Activated T-helper 1 cell treated with anti-CD3 and anti-CD28 coated beads, Interleukin-12 subunit alpha, Interleukin-12 subunit beta, Interleukin-2, Interleukin-4 antibody, amounts not matched to agents 30 ng/mL and 10 ng/mL and 1 ng/mL, durations not matched to agents 14 hours and 24 hours and 36 hours (primary cell): ENCODE measurements at regions not wholly inside any gene's neighbourhood (a gene's known extent, or its start where the extent isn't known, plus 50 kb on each side); places are given as distances from the start of the nearest gene placed in this dataset.

Experiments used
- DNase-seq: peaks from one replicate; pipeline ENCODE4 v3.0.0; 2021; ENCODE audit warnings: low spot score
- H3K27ac Mint-ChIP-seq: one replicate; pipeline ENCODE4 v1.8.0; 2021; ENCODE audit warnings: mild to moderate bottlenecking, mixed read lengths
- H3K27me3 Mint-ChIP-seq: one replicate; pipeline ENCODE4 v1.8.0; 2022; ENCODE audit warnings: mild to moderate bottlenecking, moderate library complexity, mixed read lengths; ENCODE audit not compliant: insufficient read depth
- H3K36me3 Mint-ChIP-seq: one replicate; pipeline ENCODE4 v1.8.0; 2021; ENCODE audit warnings: low read depth, mixed read lengths
- H3K4me1 Mint-ChIP-seq: one replicate; pipeline ENCODE4 v1.8.0; 2021; ENCODE audit warnings: low read depth, mixed read lengths
- H3K4me3 Mint-ChIP-seq: one replicate; pipeline ENCODE4 v1.8.0; 2021; ENCODE audit warnings: mild to moderate bottlenecking, moderate library complexity, mixed read lengths
- H3K9me3 Mint-ChIP-seq: one replicate; pipeline ENCODE4 v1.8.0; 2021; ENCODE audit warnings: mixed read lengths
- intact Hi-C: fragments of 100-400 bp; cut with micrococcal nuclease; formaldehyde crosslinking; loops from one replicate; pipeline ENCODE4 v1.15.1; 2024

- Mint-ChIP-seq H3K9me3 (no peaks in the 10 kb centered on the region), H3K27me3 (peaks cover 7% of the 10 kb centered on the region), H3K27ac (no peak overlapping the region), H3K4me1 (no peaks in the 10 kb centered on the region), H3K36me3 (no peaks in the 10 kb centered on the region), H3K4me3 (no peak overlapping the region)
- DNase-seq: no peak
- intact Hi-C loops: no loop called here
Measured at GRCh38 chr10:113323985-113324384, 228.9 kb upstream of the HABP2 start.

GRCh38 chr10:113326160-113327111, 226.4 kb upstream of the HABP2 start:
- Mint-ChIP-seq H3K27ac (no peak overlapping the region), H3K4me1 (no peaks in the 10 kb centered on the region), H3K4me3 (no peak overlapping the region), H3K27me3 (peaks cover 9% of the 10 kb centered on the region), H3K36me3 (no peaks in the 10 kb centered on the region), H3K9me3 (no peaks in the 10 kb centered on the region)
- no peak for DNase-seq
- intact Hi-C loops: no loop called here

GRCh38 chr10:113329121-113329596, 223.7 kb upstream of the HABP2 start:
- Mint-ChIP-seq H3K9me3 (no peaks in the 10 kb centered on the region), H3K4me3 (no peak overlapping the region), H3K27ac (no peak overlapping the region), H3K27me3 (peaks cover 9% of the 10 kb centered on the region), H3K4me1 (no peaks in the 10 kb centered on the region), H3K36me3 (no peaks in the 10 kb centered on the region)
- no peak for DNase-seq
- intact Hi-C loops: no loop called here

GRCh38 chr10:113331961-113332360, 220.9 kb upstream of the HABP2 start:
- intact Hi-C loops: no loop called here
- no peak for DNase-seq
- Mint-ChIP-seq H3K27me3 (peaks cover 4% of the 10 kb centered on the region), H3K9me3 (no peaks in the 10 kb centered on the region), H3K36me3 (no peaks in the 10 kb centered on the region), H3K4me1 (no peaks in the 10 kb centered on the region), H3K27ac (no peak overlapping the region), H3K4me3 (no peak overlapping the region)

- Mint-ChIP-seq H3K4me1 (no peaks in the 10 kb centered on the region), H3K27ac (no peak overlapping the region), H3K36me3 (no peaks in the 10 kb centered on the region), H3K9me3 (no peaks in the 10 kb centered on the region), H3K27me3 (peaks cover 5% of the 10 kb centered on the region), H3K4me3 (no peak overlapping the region)
- intact Hi-C loops: no loop called here
- no peak for DNase-seq
Measured at GRCh38 chr10:113333313-113333712, 219.5 kb upstream of the HABP2 start.

GRCh38 chr10:113335592-113335991, 217.3 kb upstream of the HABP2 start:
- Mint-ChIP-seq H3K4me3 (no peak overlapping the region), H3K27me3 (peaks cover 3% of the 10 kb centered on the region), H3K4me1 (no peaks in the 10 kb centered on the region), H3K27ac (no peak overlapping the region), H3K36me3 (no peaks in the 10 kb centered on the region), H3K9me3 (no peaks in the 10 kb centered on the region)
- no peak for DNase-seq
- intact Hi-C loops: no loop called here

- intact Hi-C loops: no loop called here
Measured at GRCh38 chr10:113336549-113337130, 216.2 kb upstream of the HABP2 start.

GRCh38 chr10:113337142-113337541, 215.7 kb upstream of the HABP2 start:
- intact Hi-C loops: no loop called here
- no peaks in the 10 kb centered on the region for H3K36me3 Mint-ChIP-seq
- no peaks in the 10 kb centered on the region for H3K4me1 Mint-ChIP-seq
- H3K27me3 Mint-ChIP-seq: peaks cover 3% of the 10 kb centered on the region
- no peak overlapping the region for H3K4me3 Mint-ChIP-seq
- DNase-seq: no peak
- H3K27ac Mint-ChIP-seq: no peak overlapping the region
- H3K9me3 Mint-ChIP-seq: no peaks in the 10 kb centered on the region

More at GRCh38 chr10:113336549-113337130, 216.2 kb upstream of the HABP2 start:
- no peak for DNase-seq
- Mint-ChIP-seq H3K9me3 (no peaks in the 10 kb centered on the region), H3K36me3 (no peaks in the 10 kb centered on the region), H3K27ac (no peak overlapping the region), H3K4me1 (no peaks in the 10 kb centered on the region), H3K27me3 (peaks cover 3% of the 10 kb centered on the region), H3K4me3 (no peak overlapping the region)

GRCh38 chr10:113339121-113339520, 213.7 kb upstream of the HABP2 start:
- no peaks in the 10 kb centered on the region for H3K9me3 Mint-ChIP-seq
- H3K27ac Mint-ChIP-seq: no peak overlapping the region
- no peaks in the 10 kb centered on the region for H3K4me1 Mint-ChIP-seq
- no peaks in the 10 kb centered on the region for H3K36me3 Mint-ChIP-seq
- H3K4me3 Mint-ChIP-seq: no peak overlapping the region
- DNase-seq: no peak
- intact Hi-C loops: no loop called here
- H3K27me3 Mint-ChIP-seq: peaks cover 2% of the 10 kb centered on the region

- DNase-seq: no peak
- Mint-ChIP-seq H3K27me3 (peaks cover 2% of the 10 kb centered on the region), H3K4me3 (no peak overlapping the region), H3K27ac (no peak overlapping the region), H3K36me3 (no peaks in the 10 kb centered on the region), H3K4me1 (no peaks in the 10 kb centered on the region), H3K9me3 (no peaks in the 10 kb centered on the region)
- intact Hi-C loops: no loop called here
Measured at GRCh38 chr10:113340282-113340681, 212.6 kb upstream of the HABP2 start.

- no peak overlapping the region for H3K27ac Mint-ChIP-seq
- H3K9me3 Mint-ChIP-seq: no peaks in the 10 kb centered on the region
- no peak overlapping the region for H3K4me3 Mint-ChIP-seq
- no peaks in the 10 kb centered on the region for H3K36me3 Mint-ChIP-seq
- DNase-seq: no peak
- intact Hi-C loops: no loop called here
- H3K27me3 Mint-ChIP-seq: peaks cover 2% of the 10 kb centered on the region
- no peaks in the 10 kb centered on the region for H3K4me1 Mint-ChIP-seq
Measured at GRCh38 chr10:113341138-113341537, 211.7 kb upstream of the HABP2 start.

- no peaks in the 10 kb centered on the region for H3K9me3 Mint-ChIP-seq
- no peaks in the 10 kb centered on the region for H3K36me3 Mint-ChIP-seq
- H3K27me3 Mint-ChIP-seq: no peaks in the 10 kb centered on the region
- no peak overlapping the region for H3K27ac Mint-ChIP-seq
- intact Hi-C loops: no loop called here
- no peak for DNase-seq
- H3K4me3 Mint-ChIP-seq: no peak overlapping the region
- H3K4me1 Mint-ChIP-seq: no peaks in the 10 kb centered on the region
Measured at GRCh38 chr10:113345826-113346624, 206.8 kb upstream of the HABP2 start.

- no peak overlapping the region for H3K27ac Mint-ChIP-seq
- H3K4me1 Mint-ChIP-seq: no peaks in the 10 kb centered on the region
- H3K36me3 Mint-ChIP-seq: no peaks in the 10 kb centered on the region
- intact Hi-C loops: no loop called here
- H3K9me3 Mint-ChIP-seq: no peaks in the 10 kb centered on the region
- no peak overlapping the region for H3K4me3 Mint-ChIP-seq
- H3K27me3 Mint-ChIP-seq: peaks cover 2% of the 10 kb centered on the region
- no peak for DNase-seq
Measured at GRCh38 chr10:113347508-113347907, 205.3 kb upstream of the HABP2 start.
